Activated T-helper 17 cell treated with anti-CD3 and anti-CD28 coated beads, Interleukin-2, amount 50 U/mL, for 72 hours (primary cell): ENCODE measurements at regions not wholly inside any gene's neighbourhood (a gene's known extent, or its start where the extent isn't known, plus 50 kb on each side); places are given as distances from the start of the nearest gene placed in this dataset.
A peak's percentile ranks its signal among the peaks of the same experiment; 100 is the strongest.

Source experiments
- ATAC-seq: fragments of 150-1000 bp; cut with Tn5 transposase; replicated peaks from 2 replicates; pipeline ENCODE4 v1.10.0; 2021; ENCODE audit warnings: mild to moderate bottlenecking, moderate library complexity
- H3K27ac Mint-ChIP-seq: one replicate; pipeline ENCODE4 v1.8.0; 2022; ENCODE audit warnings: mixed read lengths
- H3K27me3 Mint-ChIP-seq: one replicate; pipeline ENCODE4 v1.8.0; 2022; ENCODE audit warnings: mixed read lengths
- H3K36me3 Mint-ChIP-seq: one replicate; pipeline ENCODE4 v1.8.0; 2022; ENCODE audit warnings: low read depth, mild to moderate bottlenecking, mixed read lengths
- H3K4me1 Mint-ChIP-seq: one replicate; pipeline ENCODE4 v1.8.0; 2022; ENCODE audit warnings: mixed read lengths
- H3K4me3 Mint-ChIP-seq: one replicate; pipeline ENCODE4 v1.8.0; 2022; ENCODE audit warnings: mild to moderate bottlenecking, mixed read lengths
- H3K9me3 Mint-ChIP-seq: one replicate; pipeline ENCODE4 v1.8.0; 2022; ENCODE audit warnings: mixed read lengths

GRCh38 chr17:73867056-73867455 is 222.8 kb upstream of the SDK2 start:
- H3K27ac Mint-ChIP-seq, result no peak overlapping the region
- no peak for ATAC-seq

GRCh38 chr17:73870068-73870467 is 225.8 kb upstream of the SDK2 start:
- Mint-ChIP-seq H3K27ac (no peak overlapping the region), H3K4me1 (no peaks in the 10 kb centered on the region), H3K27me3 (peaks cover 4% of the 10 kb centered on the region), H3K4me3 (no peak overlapping the region), H3K36me3 (no peaks in the 10 kb centered on the region), H3K9me3 (peaks cover 3% of the 10 kb centered on the region)
- ATAC-seq, result no peak

More at GRCh38 chr17:73867056-73867455, 222.8 kb upstream of the SDK2 start:
- no peak overlapping the region for H3K4me3 Mint-ChIP-seq
- H3K4me1 Mint-ChIP-seq, result no peaks in the 10 kb centered on the region
- no peaks in the 10 kb centered on the region for H3K36me3 Mint-ChIP-seq
- no peaks in the 10 kb centered on the region for H3K9me3 Mint-ChIP-seq
- peaks cover 4% of the 10 kb centered on the region for H3K27me3 Mint-ChIP-seq

- H3K4me3 Mint-ChIP-seq, result no peak overlapping the region
- H3K36me3 Mint-ChIP-seq, result no peaks in the 10 kb centered on the region
- H3K27me3 Mint-ChIP-seq, result peaks cover 4% of the 10 kb centered on the region
- no peaks in the 10 kb centered on the region for H3K4me1 Mint-ChIP-seq
- peaks cover 3% of the 10 kb centered on the region for H3K9me3 Mint-ChIP-seq
- no peak overlapping the region for H3K27ac Mint-ChIP-seq
- no peak for ATAC-seq
These were observed 226.2 kb upstream of the SDK2 start for GRCh38 chr17:73870473-73870872.

GRCh38 chr17:73872816-73873215 is 228.6 kb upstream of the SDK2 start:
- Mint-ChIP-seq H3K27ac (no peak overlapping the region), H3K4me1 (no peaks in the 10 kb centered on the region), H3K27me3 (peaks cover 4% of the 10 kb centered on the region), H3K36me3 (no peaks in the 10 kb centered on the region), H3K4me3 (no peak overlapping the region), H3K9me3 (peaks cover 3% of the 10 kb centered on the region)
- ATAC-seq, result no peak

- ATAC-seq, result peak; percentile 77
- H3K4me1 Mint-ChIP-seq, result no peaks in the 10 kb centered on the region
These were observed 229.9 kb upstream of the SDK2 start for GRCh38 chr17:73874008-73874720.

GRCh38 chr17:73875346-73875745 is 231.1 kb upstream of the SDK2 start:
- Mint-ChIP-seq H3K27me3 (no peaks in the 10 kb centered on the region), H3K27ac (no peak overlapping the region), H3K4me3 (no peak overlapping the region), H3K9me3 (peaks cover 3% of the 10 kb centered on the region), H3K36me3 (no peaks in the 10 kb centered on the region), H3K4me1 (no peaks in the 10 kb centered on the region)
- ATAC-seq, result no peak

More at GRCh38 chr17:73874008-73874720, 229.9 kb upstream of the SDK2 start:
- peaks cover 3% of the 10 kb centered on the region for H3K9me3 Mint-ChIP-seq
- no peak overlapping the region for H3K4me3 Mint-ChIP-seq
- H3K27me3 Mint-ChIP-seq, result peaks cover 4% of the 10 kb centered on the region
- no peaks in the 10 kb centered on the region for H3K36me3 Mint-ChIP-seq
- peak overlapping the region; percentile 58 for H3K27ac Mint-ChIP-seq

- Mint-ChIP-seq H3K36me3 (no peaks in the 10 kb centered on the region), H3K27me3 (peaks cover 4% of the 10 kb centered on the region), H3K4me1 (no peaks in the 10 kb centered on the region), H3K4me3 (no peak overlapping the region), H3K9me3 (peaks cover 3% of the 10 kb centered on the region), H3K27ac (no peak overlapping the region)
- ATAC-seq, result no peak
These were observed 233.7 kb upstream of the SDK2 start for GRCh38 chr17:73877962-73878361.

- no peak overlapping the region for H3K27ac Mint-ChIP-seq
- ATAC-seq, result no peak
- no peaks in the 10 kb centered on the region for H3K9me3 Mint-ChIP-seq
- H3K4me3 Mint-ChIP-seq, result no peak overlapping the region
- no peaks in the 10 kb centered on the region for H3K36me3 Mint-ChIP-seq
- H3K27me3 Mint-ChIP-seq, result peaks cover 4% of the 10 kb centered on the region
- no peaks in the 10 kb centered on the region for H3K4me1 Mint-ChIP-seq
These were observed 234.7 kb upstream of the SDK2 start for GRCh38 chr17:73878923-73879322.

GRCh38 chr17:73879987-73880386 is 235.7 kb upstream of the SDK2 start:
- H3K4me3 Mint-ChIP-seq, result no peak overlapping the region
- H3K27me3 Mint-ChIP-seq, result peaks cover 4% of the 10 kb centered on the region
- H3K4me1 Mint-ChIP-seq, result no peaks in the 10 kb centered on the region
- H3K27ac Mint-ChIP-seq, result no peak overlapping the region
- H3K36me3 Mint-ChIP-seq, result no peaks in the 10 kb centered on the region
- ATAC-seq, result no peak
- no peaks in the 10 kb centered on the region for H3K9me3 Mint-ChIP-seq

- H3K27ac Mint-ChIP-seq, result no peak overlapping the region
- H3K27me3 Mint-ChIP-seq, result peaks cover 6% of the 10 kb centered on the region
- no peak overlapping the region for H3K4me3 Mint-ChIP-seq
- no peaks in the 10 kb centered on the region for H3K4me1 Mint-ChIP-seq
- H3K9me3 Mint-ChIP-seq, result no peaks in the 10 kb centered on the region
- ATAC-seq, result no peak
- H3K36me3 Mint-ChIP-seq, result no peaks in the 10 kb centered on the region
These were observed 238.3 kb upstream of the SDK2 start for GRCh38 chr17:73882590-73882989.

GRCh38 chr17:73883175-73883574 is 238.9 kb upstream of the SDK2 start:
- H3K27ac Mint-ChIP-seq, result no peak overlapping the region
- H3K36me3 Mint-ChIP-seq, result no peaks in the 10 kb centered on the region
- no peaks in the 10 kb centered on the region for H3K9me3 Mint-ChIP-seq
- ATAC-seq, result no peak
- H3K27me3 Mint-ChIP-seq, result peaks cover 6% of the 10 kb centered on the region
- no peaks in the 10 kb centered on the region for H3K4me1 Mint-ChIP-seq
- no peak overlapping the region for H3K4me3 Mint-ChIP-seq

- Mint-ChIP-seq H3K9me3 (no peaks in the 10 kb centered on the region), H3K27ac (no peak overlapping the region), H3K4me1 (no peaks in the 10 kb centered on the region), H3K4me3 (no peak overlapping the region), H3K27me3 (peaks cover 3% of the 10 kb centered on the region), H3K36me3 (no peaks in the 10 kb centered on the region)
- ATAC-seq, result no peak
These were observed 243.5 kb upstream of the SDK2 start for GRCh38 chr17:73887739-73888138.

GRCh38 chr17:73888862-73889261 is 244.6 kb upstream of the SDK2 start:
- Mint-ChIP-seq H3K27ac (no peak overlapping the region), H3K4me1 (no peaks in the 10 kb centered on the region), H3K4me3 (no peak overlapping the region), H3K27me3 (peaks cover 3% of the 10 kb centered on the region), H3K9me3 (no peaks in the 10 kb centered on the region), H3K36me3 (no peaks in the 10 kb centered on the region)
- no peak for ATAC-seq

- no peaks in the 10 kb centered on the region for H3K36me3 Mint-ChIP-seq
- H3K27me3 Mint-ChIP-seq, result peaks cover 3% of the 10 kb centered on the region
- no peaks in the 10 kb centered on the region for H3K9me3 Mint-ChIP-seq
- H3K27ac Mint-ChIP-seq, result no peak overlapping the region
- H3K4me1 Mint-ChIP-seq, result no peaks in the 10 kb centered on the region
- no peak for ATAC-seq
- H3K4me3 Mint-ChIP-seq, result no peak overlapping the region
These were observed 245.2 kb upstream of the SDK2 start for GRCh38 chr17:73889439-73889838.

- Mint-ChIP-seq H3K4me3 (no peak overlapping the region), H3K36me3 (no peaks in the 10 kb centered on the region), H3K27ac (no peak overlapping the region), H3K27me3 (peaks cover 4% of the 10 kb centered on the region), H3K9me3 (no peaks in the 10 kb centered on the region), H3K4me1 (no peaks in the 10 kb centered on the region)
- ATAC-seq, result no peak
These were observed 246.7 kb upstream of the SDK2 start for GRCh38 chr17:73890831-73891405.
